ENCODE measurements at regions not wholly inside any gene's neighbourhood (a gene's known extent, or its start where the extent isn't known, plus 50 kb on each side); places are given as distances from the start of the nearest gene placed in this dataset.

GRCh38 chr14:94863366-94863765, 93.5 kb upstream of the GSC start:
- WGBS, 2 experiments (ENCODE audit: extremely low coverage in 1 of 2, insufficient coverage in 1 of 2, insufficient read length in 1 of 2, insufficient replicate concordance in 2 of 2, low coverage in 1 of 2, low lambda C conversion rate in 2 of 2, missing lambda C conversion rate in 1 of 2), result 97% methylated on average over 5 of the region's 5 CpGs; no CpG with 5 or more reads in 1 of the 2 experiments
- H4K20me1 ChIP-seq (replicated peaks in 1 of 2; ENCODE audit: control insufficient read depth in 1 of 2, insufficient read depth in 2 of 2, low read length in 2 of 2), result peaks cover 0 to 3% of the 10 kb centered on the region in 2 experiments
- TF ChIP-seq SIRT6 (IDR thresholded peaks at IDR 0.05; ENCODE audit: low read length), result no peak
- TF ChIP-seq E2F6 (IDR thresholded peaks at IDR 0.05), result no peak
- no peak for TF ChIP-seq JUN (IDR thresholded peaks at IDR 0.05; ENCODE audit: low read depth, low read length)
- no peak for TF ChIP-seq RXRA (IDR thresholded peaks at IDR 0.05; ENCODE audit: insufficient read depth, low read depth, low read length)
- TF ChIP-seq KDM1A (IDR thresholded peaks at IDR 0.05; ENCODE audit: borderline replicate concordance, low read length), result no peak
- no peak for TF ChIP-seq CTCF (IDR thresholded peaks at IDR 0.05; ENCODE audit: control extremely low read depth in 1 of 3, insufficient read depth in 1 of 3, low read depth in 1 of 3, low read length in 3 of 3)
- TF ChIP-seq KDM5A (IDR thresholded peaks at IDR 0.05; ENCODE audit: low read length), result no peak
- TF ChIP-seq SAP30 (IDR thresholded peaks at IDR 0.05; ENCODE audit: insufficient read depth, insufficient replicate concordance, low read length), result no peak
- TF ChIP-seq CHD2 (IDR thresholded peaks at IDR 0.05; ENCODE audit: low read length), result no peak

More at GRCh38 chr14:94863366-94863765, 93.5 kb upstream of the GSC start:
- H4K8ac ChIP-seq (ENCODE audit: extremely low read depth, insufficient read depth, low read length), result no peak overlapping the region
- peaks cover 0 to 6% (median 2%) of the 10 kb centered on the region in 4 experiments; a peak in 4 of 7 replicates for H3K4me1 ChIP-seq (replicated peaks in 1 of 4; ENCODE audit: control insufficient read depth in 3 of 4, insufficient read depth in 4 of 4, low read length in 3 of 4)
- H3K79me2 ChIP-seq (ENCODE audit: control insufficient read depth in 1 of 2, insufficient read depth in 2 of 2, low read length in 2 of 2), result no peaks in the 10 kb centered on the region
- no peak overlapping the region for H2BK12ac ChIP-seq (ENCODE audit: low read depth, low read length)
- H2BK20ac ChIP-seq (ENCODE audit: low read length), result no peak overlapping the region
- FAIRE-seq (no peak), DNase-seq (ENCODE audit: low read depth in 1 of 2, low spot score in 2 of 2) (no peak)
- no peak overlapping the region for H2BK15ac ChIP-seq (ENCODE audit: low read length)
- no peak overlapping the region for H4K91ac ChIP-seq (replicated peaks; ENCODE audit: insufficient read length, low read length)
- H3K9me3 ChIP-seq (ENCODE audit: insufficient read depth in 2 of 2, low read depth in 1 of 2, low read length in 1 of 2), result no peaks in the 10 kb centered on the region
- no peak overlapping the region for H2BK120ac ChIP-seq (replicated peaks; ENCODE audit: low read depth, low read length)
- no peak overlapping the region for H4K5ac ChIP-seq (ENCODE audit: insufficient read length, low read depth, low read length)
- no peak overlapping the region for H3K9ac ChIP-seq (replicated peaks in 1 of 4; ENCODE audit: extremely low read depth in 1 of 4, low read depth in 3 of 4, low read length in 3 of 4)
- no peaks in the 10 kb centered on the region; the same call in 1 of the 2 replicates for H3K23me2 ChIP-seq (ENCODE audit: low read depth, low read length)
- no peak overlapping the region for H3K4ac ChIP-seq (replicated peaks; ENCODE audit: insufficient read length, low read depth, low read length)
- H3K79me1 ChIP-seq (ENCODE audit: low read depth, low read length), result no peaks in the 10 kb centered on the region
- no peak overlapping the region for H3K18ac ChIP-seq (ENCODE audit: extremely low read depth, low read length)
- no peak overlapping the region for H2AFZ ChIP-seq (ENCODE audit: low read length)
- no peak overlapping the region for H3K4me2 ChIP-seq (ENCODE audit: insufficient read depth in 1 of 2, low read depth in 2 of 2, low read length in 2 of 2)
- H2AK5ac ChIP-seq (ENCODE audit: low read depth, low read length), result no peak overlapping the region
- H3K27me3 ChIP-seq (replicated peaks in 1 of 4; ENCODE audit: control insufficient read depth in 3 of 4, extremely low read depth in 1 of 4, insufficient read depth in 3 of 4, low read length in 3 of 4), result no peaks in the 10 kb centered on the region
- H2BK5ac ChIP-seq (ENCODE audit: low read depth, low read length), result no peak overlapping the region
- no peak overlapping the region for H3K4me3 ChIP-seq (ENCODE audit: extremely low read depth in 1 of 4, insufficient read depth in 2 of 4, low read depth in 3 of 4, low read length in 4 of 4)
- no peak overlapping the region for H3K27ac ChIP-seq (ENCODE audit: low read depth, low read length)
- H3K36me3 ChIP-seq (ENCODE audit: control insufficient read depth in 2 of 4, insufficient read depth in 4 of 4, low read length in 3 of 4), result no peaks in the 10 kb centered on the region
- H3K14ac ChIP-seq (ENCODE audit: insufficient read length), result no peak overlapping the region
- no peak overlapping the region for H3K56ac ChIP-seq (replicated peaks; ENCODE audit: insufficient read length, low read depth, low read length)
- H3K23ac ChIP-seq (ENCODE audit: insufficient read length), result no peak overlapping the region
- ChIA-PET POLR2A (ENCODE audit: partially characterized antibody) (no interaction called here), CTCF (ENCODE audit: partially characterized antibody) (no interaction called here)

All from H1 (cell line).